Astrocyte (in vitro differentiated cells and primary cell): ENCODE measurements at regions not wholly inside any gene's neighbourhood (a gene's known extent, or its start where the extent isn't known, plus 50 kb on each side); places are given as distances from the start of the nearest gene placed in this dataset.
A peak's percentile ranks its signal among the peaks of the same experiment; 100 is the strongest.

Experiments
- DNase-seq: peaks from one replicate; pipeline ENCODE4 v3.0.0-alpha.2; 2010; ENCODE audit warnings: low read depth
- FAIRE-seq: peaks from 2 replicates; lab custom pipeline; 2011; peaks lifted over from hg19 to GRCh38; lab: Jason Lieb, UNC
- H2AFZ ChIP-seq: 2 replicates; pipeline ENCODE4 v1.6.0; 2012; ENCODE audit warnings: low read depth, low read length, inconsistent platforms
- H3K27ac ChIP-seq: 2 replicates; pipeline ENCODE4 v1.5.1; 2011; ENCODE audit warnings: low read depth, low read length, inconsistent platforms
- H3K27me3 ChIP-seq: 2 replicates; pipeline ENCODE4 v1.6.0; 2011; ENCODE audit warnings: low read length, inconsistent platforms; ENCODE audit not compliant: insufficient read depth
- H3K36me3 ChIP-seq: 2 replicates; pipeline ENCODE4 v1.5.1; 2011; ENCODE audit warnings: low read length, inconsistent platforms; ENCODE audit not compliant: insufficient read depth
- H3K4me1 ChIP-seq: 2 replicates; pipeline ENCODE4 v1.5.1; 2011; ENCODE audit warnings: low read length, inconsistent platforms; ENCODE audit not compliant: insufficient read depth
- H3K4me2 ChIP-seq: 2 replicates; pipeline ENCODE4 v1.6.0; 2012; ENCODE audit warnings: low read length, inconsistent platforms
- H3K4me3 ChIP-seq: 2 replicates; pipeline ENCODE4 v1.5.1; 2011; ENCODE audit warnings: low read depth, mild to moderate bottlenecking, low read length, inconsistent platforms; ENCODE audit not compliant: insufficient read depth
- H3K79me2 ChIP-seq: 2 replicates; pipeline ENCODE4 v1.6.0; 2012; ENCODE audit warnings: mild to moderate bottlenecking, low read length, inconsistent platforms; ENCODE audit not compliant: insufficient read depth
- H3K9ac ChIP-seq: 2 replicates; pipeline ENCODE4 v1.6.0; 2012; ENCODE audit warnings: mild to moderate bottlenecking, low read length, inconsistent platforms
- H3K9me3 ChIP-seq: 2 replicates; pipeline ENCODE4 v1.5.1; 2012; ENCODE audit warnings: low read depth, mild to moderate bottlenecking, low read length, inconsistent platforms; ENCODE audit not compliant: insufficient read depth
- H4K20me1 ChIP-seq: 2 replicates; pipeline ENCODE4 v1.6.0; 2012; ENCODE audit warnings: low read length, inconsistent platforms; ENCODE audit not compliant: insufficient read depth
- H3K27ac Mint-ChIP-seq: one replicate; pipeline ENCODE4 v1.8.0; 2021; ENCODE audit warnings: mild to moderate bottlenecking, mixed read lengths; ENCODE audit not compliant: unreplicated experiment
- H3K27me3 Mint-ChIP-seq: one replicate; pipeline ENCODE4 v1.8.0; 2021; ENCODE audit warnings: low read depth, mixed read lengths; ENCODE audit not compliant: unreplicated experiment
- H3K36me3 Mint-ChIP-seq: one replicate; pipeline ENCODE4 v1.8.0; 2021; ENCODE audit warnings: low read depth, mixed read lengths; ENCODE audit not compliant: unreplicated experiment
- H3K4me1 Mint-ChIP-seq: one replicate; pipeline ENCODE4 v1.8.0; 2021; ENCODE audit warnings: low read depth, mixed read lengths; ENCODE audit not compliant: unreplicated experiment
- H3K4me3 Mint-ChIP-seq: one replicate; pipeline ENCODE4 v1.8.0; 2021; ENCODE audit warnings: mild to moderate bottlenecking, moderate library complexity, mixed read lengths; ENCODE audit not compliant: unreplicated experiment
- H3K9me3 Mint-ChIP-seq: one replicate; pipeline ENCODE4 v1.8.0; 2021; ENCODE audit warnings: mild to moderate bottlenecking, mixed read lengths; ENCODE audit not compliant: unreplicated experiment
- CTCF ChIP-seq: IDR thresholded peaks from 2 replicates; pipeline ENCODE4 v1.5.1; 2011; ENCODE audit warnings: low read depth, mild to moderate bottlenecking, inconsistent platforms, low read length, moderate library complexity; ENCODE audit not compliant: insufficient read depth
- EZH2 ChIP-seq: IDR thresholded peaks from 2 replicates; pipeline ENCODE4 v1.6.1; 2012; ENCODE audit warnings: mild to moderate bottlenecking, low read length, inconsistent platforms; ENCODE audit not compliant: insufficient read depth

- H3K9me3 ChIP-seq, result no peaks in the 10 kb centered on the region
- no peak for DNase-seq
- H3K27ac ChIP-seq, result peak overlapping the region; percentile 31
- H3K4me2 ChIP-seq, result peak overlapping the region; percentile 76
- no peak overlapping the region for H3K27ac Mint-ChIP-seq
- no peaks in the 10 kb centered on the region for H4K20me1 ChIP-seq
- H2AFZ ChIP-seq, result peak overlapping the region; percentile 51
- peak overlapping the region; percentile 58 for H3K4me3 Mint-ChIP-seq
- peak overlapping the region; percentile 80 for H3K9ac ChIP-seq
- peaks cover 50% of the 10 kb centered on the region for H3K4me1 ChIP-seq
- no peaks in the 10 kb centered on the region for H3K36me3 ChIP-seq
- H3K79me2 ChIP-seq, result no peaks in the 10 kb centered on the region
- FAIRE-seq, result peak; percentile 62
- no peaks in the 10 kb centered on the region for H3K36me3 Mint-ChIP-seq
- H3K4me3 ChIP-seq, result no peak overlapping the region
- no peaks in the 10 kb centered on the region for H3K27me3 ChIP-seq
- TF ChIP-seq EZH2 (no peak), CTCF (no peak)
- no peaks in the 10 kb centered on the region for H3K9me3 Mint-ChIP-seq
- no peaks in the 10 kb centered on the region for H3K27me3 Mint-ChIP-seq
- H3K4me1 Mint-ChIP-seq, result peaks cover 52% of the 10 kb centered on the region
These were observed 99.6 kb upstream of the MAML3 start for GRCh38 chr4:140253556-140254027.

- Histone ChIP-seq H3K4me1 (peaks cover 50% of the 10 kb centered on the region), H3K27me3 (no peaks in the 10 kb centered on the region), H3K4me2 (peak overlapping the region; percentile 76), H4K20me1 (no peaks in the 10 kb centered on the region), H3K79me2 (no peaks in the 10 kb centered on the region), H3K9ac (peak overlapping the region; percentile 80), H3K4me3 (no peak overlapping the region), H3K9me3 (no peaks in the 10 kb centered on the region), H3K36me3 (no peaks in the 10 kb centered on the region), H2AFZ (peak overlapping the region; percentile 76), H3K27ac (peak overlapping the region; percentile 74)
- Mint-ChIP-seq H3K27me3 (no peaks in the 10 kb centered on the region), H3K9me3 (no peaks in the 10 kb centered on the region), H3K4me3 (peak overlapping the region; percentile 58), H3K36me3 (no peaks in the 10 kb centered on the region), H3K27ac (no peak overlapping the region), H3K4me1 (peaks cover 47% of the 10 kb centered on the region)
- TF ChIP-seq EZH2, result no peak
- TF ChIP-seq CTCF, result peak; percentile 63
- no peak for FAIRE-seq
- peak; percentile 57 for DNase-seq
These were observed 99.0 kb upstream of the MAML3 start for GRCh38 chr4:140252742-140253555.
